ENCODE measurements at regions not wholly inside any gene's neighbourhood (a gene's known extent, or its start where the extent isn't known, plus 50 kb on each side); places are given as distances from the start of the nearest gene placed in this dataset.
"Not testable (repeated sequence)": the region's sequence is repeated elsewhere in the genome, so short reads cannot be mapped to it uniquely, and the experiment has no call there.

GRCh38 chr5:21483790-21484497 is 1369.2 kb downstream of the CDH12 start:
- not testable (repeated sequence) for DNase-seq (ENCODE audit: low read depth, low spot score)

GRCh38 chr5:21482983-21483650 is 1370.0 kb downstream of the CDH12 start:
- DNase-seq (ENCODE audit: low read depth, low spot score) = not testable (repeated sequence)

GRCh38 chr5:21482522-21482921 is 1370.6 kb downstream of the CDH12 start:
- not testable (repeated sequence) for DNase-seq (ENCODE audit: low read depth, low spot score)

GRCh38 chr5:21481320-21482270 is 1371.5 kb downstream of the CDH12 start:
- DNase-seq (ENCODE audit: low read depth, low spot score) = not testable (repeated sequence)

- DNase-seq (ENCODE audit: low read depth, low spot score) = not testable (repeated sequence)
These were observed 1373.1 kb downstream of the CDH12 start for GRCh38 chr5:21480054-21480453.

GRCh38 chr5:21473981-21474380 is 1379.2 kb downstream of the CDH12 start:
- DNase-seq (ENCODE audit: low read depth, low spot score) = not testable (repeated sequence)

GRCh38 chr5:21473436-21473835 is 1379.7 kb downstream of the CDH12 start:
- not testable (repeated sequence) for DNase-seq (ENCODE audit: low read depth, low spot score)

GRCh38 chr5:21471691-21472090 is 1381.5 kb downstream of the CDH12 start:
- not testable (repeated sequence) for DNase-seq (ENCODE audit: low read depth, low spot score)

GRCh38 chr5:21469523-21470101 is 1383.5 kb downstream of the CDH12 start:
- peak; percentile 65 for DNase-seq (ENCODE audit: low read depth, low spot score)

GRCh38 chr5:21467544-21467943 is 1385.6 kb downstream of the CDH12 start:
- not testable (repeated sequence) for DNase-seq (ENCODE audit: low read depth, low spot score)

GRCh38 chr5:21459744-21460073 is 1393.4 kb downstream of the CDH12 start:
- not testable (repeated sequence) for DNase-seq (ENCODE audit: low read depth, low spot score)

GRCh38 chr5:21452449-21452848 is 1400.7 kb downstream of the CDH12 start:
- no peak for DNase-seq (ENCODE audit: low read depth, low spot score)

- DNase-seq (ENCODE audit: low read depth, low spot score) = no peak
These were observed 1420.5 kb downstream of the CDH12 start for GRCh38 chr5:21432646-21433045.

GRCh38 chr5:21424907-21425306 is 1428.2 kb downstream of the CDH12 start:
- DNase-seq (ENCODE audit: low read depth, low spot score) = no peak

- DNase-seq (ENCODE audit: low read depth, low spot score) = no peak
These were observed 1431.4 kb upstream of the CDH18 start for GRCh38 chr5:21419383-21419782.

- DNase-seq (ENCODE audit: low read depth, low spot score) = not testable (repeated sequence)
These were observed 1414.1 kb upstream of the CDH18 start for GRCh38 chr5:21402089-21402488.

- peak; percentile 26 for DNase-seq (ENCODE audit: low read depth, low spot score)
These were observed 1410.5 kb upstream of the CDH18 start for GRCh38 chr5:21398511-21398910.

- no peak for DNase-seq (ENCODE audit: low read depth, low spot score)
These were observed 1409.7 kb upstream of the CDH18 start for GRCh38 chr5:21397693-21398092.

- DNase-seq (ENCODE audit: low read depth, low spot score) = no peak
These were observed 1403.5 kb upstream of the CDH18 start for GRCh38 chr5:21391506-21391905.

GRCh38 chr5:21360754-21361153 is 1372.8 kb upstream of the CDH18 start:
- DNase-seq (ENCODE audit: low read depth, low spot score) = not testable (repeated sequence)

GRCh38 chr5:21341948-21342261 is 1353.9 kb upstream of the CDH18 start:
- peak; percentile 25 for DNase-seq (ENCODE audit: low read depth, low spot score)

Measured in ELF-1 (cell line).